DOHH2 (cell line): ENCODE measurements at regions not wholly inside any gene's neighbourhood (a gene's known extent, or its start where the extent isn't known, plus 50 kb on each side); places are given as distances from the start of the nearest gene placed in this dataset.

ENCODE experiments used
- EZH2phosphoT487 ChIP-seq: fragments of 200-600 bp; sonication (generic); IDR thresholded peaks from 2 replicates; pipeline ENCODE4 v1.6.1; 2017; ENCODE audit warnings: borderline replicate concordance, mild to moderate bottlenecking, antibody characterized with exemption, low read length, moderate library complexity, mixed read lengths
- TF ChIP-seq, protein P1 (sequence below): fragments of 200-600 bp; sonication (generic); IDR thresholded peaks from one replicate; pipeline ENCODE4 v1.5.1; 2014; ENCODE audit warnings: antibody characterized with exemption, mild to moderate bottlenecking, low read depth, low read length; ENCODE audit not compliant: poor library complexity, severe bottlenecking

GRCh38 chr11:70824605-70825245 lies 426.4 kb downstream of the CTTN start:
- TF ChIP-seq, protein P1, sequence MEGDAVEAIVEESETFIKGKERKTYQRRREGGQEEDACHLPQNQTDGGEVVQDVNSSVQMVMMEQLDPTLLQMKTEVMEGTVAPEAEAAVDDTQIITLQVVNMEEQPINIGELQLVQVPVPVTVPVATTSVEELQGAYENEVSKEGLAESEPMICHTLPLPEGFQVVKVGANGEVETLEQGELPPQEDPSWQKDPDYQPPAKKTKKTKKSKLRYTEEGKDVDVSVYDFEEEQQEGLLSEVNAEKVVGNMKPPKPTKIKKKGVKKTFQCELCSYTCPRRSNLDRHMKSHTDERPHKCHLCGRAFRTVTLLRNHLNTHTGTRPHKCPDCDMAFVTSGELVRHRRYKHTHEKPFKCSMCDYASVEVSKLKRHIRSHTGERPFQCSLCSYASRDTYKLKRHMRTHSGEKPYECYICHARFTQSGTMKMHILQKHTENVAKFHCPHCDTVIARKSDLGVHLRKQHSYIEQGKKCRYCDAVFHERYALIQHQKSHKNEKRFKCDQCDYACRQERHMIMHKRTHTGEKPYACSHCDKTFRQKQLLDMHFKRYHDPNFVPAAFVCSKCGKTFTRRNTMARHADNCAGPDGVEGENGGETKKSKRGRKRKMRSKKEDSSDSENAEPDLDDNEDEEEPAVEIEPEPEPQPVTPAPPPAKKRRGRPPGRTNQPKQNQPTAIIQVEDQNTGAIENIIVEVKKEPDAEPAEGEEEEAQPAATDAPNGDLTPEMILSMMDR = no peak
- TF ChIP-seq EZH2phosphoT487 = no peak
